Vagina (tissue), 2 donors: ENCODE measurements at regions not wholly inside any gene's neighbourhood (a gene's known extent, or its start where the extent isn't known, plus 50 kb on each side); places are given as distances from the start of the nearest gene placed in this dataset.

Experiments used
- CTCF ChIP-seq, 3 experiments: fragments of 450-650 bp in 2 of 3; fragments of 200-600 bp in 1 of 3; sonication (generic) in 1 of 3; IDR thresholded peaks; one replicate each; pipeline ENCODE4 v1.5.1; 2017 to 2019; ENCODE audit warnings: antibody characterized with exemption in 3 of 3, mild to moderate bottlenecking in 2 of 3, moderate library complexity in 2 of 3
- POLR2A ChIP-seq, 2 donors: fragments of 450-650 bp; IDR thresholded peaks; one replicate each; pipeline ENCODE4 v1.6.1; 2017; ENCODE audit warnings: antibody characterized with exemption in 2 of 2, mild to moderate bottlenecking in 2 of 2, moderate library complexity in 2 of 2

GRCh38 chr13:22625691-22626090 is 555.1 kb upstream of the SGCG start:
- TF ChIP-seq CTCF (IDR thresholded peaks at IDR 0.05): no peak
- no peak for TF ChIP-seq POLR2A (IDR thresholded peaks at IDR 0.05)
